HG03196 (cell line): ENCODE measurements at regions not wholly inside any gene's neighbourhood (a gene's known extent, or its start where the extent isn't known, plus 50 kb on each side); places are given as distances from the start of the nearest gene placed in this dataset.
"Not testable (repeated sequence)": the region's sequence is repeated elsewhere in the genome, so short reads cannot be mapped to it uniquely, and the experiment has no call there.

Experiments
- ATAC-seq: cut with Tn5 transposase; IDR thresholded peaks from one replicate; pipeline ENCODE4 v1.9.1; 2021; ENCODE audit not compliant: unreplicated experiment

GRCh38 chr6:144528743-144529425, 243.7 kb downstream of the UTRN start:
- no peak for ATAC-seq

- ATAC-seq, result no peak
Measured at GRCh38 chr6:144530118-144530517, 245.0 kb downstream of the UTRN start.

GRCh38 chr6:144532238-144532637, 247.1 kb downstream of the UTRN start:
- not testable (repeated sequence) for ATAC-seq

DNA sequence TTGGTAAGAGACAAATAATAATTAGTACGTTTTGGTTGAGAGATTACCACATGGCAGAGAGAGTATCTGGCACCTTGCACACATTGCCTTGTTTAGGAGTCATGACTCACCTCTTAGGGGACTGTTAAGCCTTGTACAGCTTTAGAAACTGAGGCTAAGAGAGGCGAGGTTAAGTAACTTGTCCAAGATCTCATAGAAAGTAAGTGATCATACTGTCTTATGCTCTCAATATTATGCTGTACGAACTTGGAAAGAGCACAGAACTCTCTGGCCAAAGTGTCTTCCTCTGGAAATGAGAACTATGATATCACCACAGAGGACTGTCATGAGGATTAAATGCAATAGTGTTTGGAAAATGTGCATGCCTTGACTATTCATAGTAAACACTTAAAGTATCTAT, 249.0 kb downstream of the UTRN start:
- no peak for ATAC-seq

- no peak for ATAC-seq
Measured at GRCh38 chr6:144535630-144536029, 250.5 kb downstream of the UTRN start.

GRCh38 chr6:144536079-144536478, 250.9 kb downstream of the UTRN start:
- no peak for ATAC-seq

- no peak for ATAC-seq
Measured at GRCh38 chr6:144543006-144543871, 258.1 kb downstream of the UTRN start.

- no peak for ATAC-seq
Measured at GRCh38 chr6:144544266-144544830, 259.2 kb downstream of the UTRN start.

DNA sequence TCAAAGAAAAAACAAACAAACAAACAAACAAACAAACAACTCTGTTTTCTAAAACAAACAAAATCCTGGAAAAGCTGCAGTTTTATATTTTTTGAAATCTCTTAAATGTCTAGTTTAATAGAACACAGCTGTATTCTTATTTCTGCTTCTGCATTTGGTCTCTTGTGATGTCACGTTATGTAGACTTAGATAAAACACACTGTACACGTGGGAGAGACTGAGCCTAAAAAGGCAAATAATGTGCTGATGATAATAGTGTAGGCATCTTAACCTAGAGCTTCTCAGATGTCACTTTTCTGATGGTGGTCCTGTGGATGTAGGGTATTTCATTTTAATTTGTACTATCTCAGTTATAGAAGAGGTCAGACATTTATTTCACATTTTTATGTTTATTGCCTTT, 261.7 kb downstream of the UTRN start:
- ATAC-seq, result no peak

DNA sequence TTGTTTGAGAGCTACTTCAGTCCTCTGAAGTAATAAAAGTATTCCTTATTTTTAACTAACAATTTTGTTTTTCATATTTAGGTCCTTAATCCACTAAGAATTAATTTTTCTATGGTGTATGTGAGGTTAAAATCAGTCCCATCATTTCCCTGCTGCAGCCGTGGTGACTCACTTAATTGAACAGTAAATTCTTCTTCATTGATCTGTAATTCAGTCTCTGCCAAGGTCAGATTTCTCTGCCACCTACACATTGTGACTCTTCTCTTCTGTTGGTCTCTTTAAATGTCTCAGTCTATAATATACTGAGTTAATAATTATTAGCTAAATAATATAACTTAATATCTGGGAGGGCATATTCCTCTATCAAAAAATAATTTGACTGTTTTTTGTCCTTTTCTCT, 262.3 kb downstream of the UTRN start:
- no peak for ATAC-seq

DNA sequence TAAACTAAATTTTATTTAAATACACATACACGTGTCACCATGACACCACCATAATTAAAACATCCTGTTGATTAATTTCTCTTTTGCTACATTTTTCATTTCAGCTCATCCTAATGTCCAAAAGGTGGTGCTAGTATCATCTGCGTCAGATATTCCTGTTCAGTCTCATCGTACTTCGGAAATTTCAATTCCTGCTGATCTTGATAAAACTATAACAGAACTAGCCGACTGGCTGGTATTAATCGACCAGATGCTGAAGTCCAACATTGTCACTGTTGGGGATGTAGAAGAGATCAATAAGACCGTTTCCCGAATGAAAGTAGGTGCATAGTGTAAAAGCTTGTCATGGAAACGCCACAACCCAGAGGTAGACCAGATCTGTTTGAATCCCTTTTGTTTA, 263.4 kb downstream of the UTRN start:
- no peak for ATAC-seq

GRCh38 chr6:144549837-144550747, 265.0 kb downstream of the UTRN start:
- no peak for ATAC-seq

DNA sequence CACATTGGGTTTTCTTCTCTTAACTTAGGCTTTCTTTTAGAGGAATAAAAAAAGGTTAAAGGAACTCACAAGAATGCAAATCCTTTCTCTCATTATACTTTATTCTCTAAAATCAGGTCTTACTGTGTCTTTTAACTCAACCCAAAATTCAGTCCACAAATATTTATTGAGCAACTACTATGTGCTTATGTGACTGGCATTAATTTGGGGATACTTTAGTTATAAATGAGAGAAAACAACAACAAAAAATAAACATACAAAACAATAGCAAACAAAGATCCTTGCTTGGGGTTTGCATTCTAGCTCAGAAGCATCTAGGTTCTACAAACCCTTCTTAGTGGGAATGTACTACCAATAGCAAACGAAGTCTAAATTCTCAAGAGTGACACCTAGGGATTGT, 266.2 kb downstream of the UTRN start:
- no peak for ATAC-seq

DNA sequence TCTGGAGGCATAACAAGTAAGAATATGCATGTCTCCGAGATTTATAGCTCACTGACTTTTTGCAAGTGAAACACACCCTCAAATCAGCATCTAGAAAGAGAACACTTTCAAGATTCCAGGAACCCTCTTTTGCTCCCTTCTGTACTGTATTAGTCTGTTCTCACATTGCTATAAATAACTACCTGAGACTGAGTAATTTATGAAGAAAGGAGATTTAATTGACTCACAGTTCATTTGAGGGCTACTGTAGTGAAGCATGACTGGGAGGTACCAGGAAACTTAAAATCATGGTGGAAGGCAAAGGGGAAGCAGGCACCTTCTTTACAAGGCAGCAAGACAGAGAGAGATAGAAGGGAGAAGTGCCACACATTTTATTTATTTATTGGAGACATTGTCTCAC, 269.9 kb downstream of the UTRN start:
- no peak for ATAC-seq

DNA sequence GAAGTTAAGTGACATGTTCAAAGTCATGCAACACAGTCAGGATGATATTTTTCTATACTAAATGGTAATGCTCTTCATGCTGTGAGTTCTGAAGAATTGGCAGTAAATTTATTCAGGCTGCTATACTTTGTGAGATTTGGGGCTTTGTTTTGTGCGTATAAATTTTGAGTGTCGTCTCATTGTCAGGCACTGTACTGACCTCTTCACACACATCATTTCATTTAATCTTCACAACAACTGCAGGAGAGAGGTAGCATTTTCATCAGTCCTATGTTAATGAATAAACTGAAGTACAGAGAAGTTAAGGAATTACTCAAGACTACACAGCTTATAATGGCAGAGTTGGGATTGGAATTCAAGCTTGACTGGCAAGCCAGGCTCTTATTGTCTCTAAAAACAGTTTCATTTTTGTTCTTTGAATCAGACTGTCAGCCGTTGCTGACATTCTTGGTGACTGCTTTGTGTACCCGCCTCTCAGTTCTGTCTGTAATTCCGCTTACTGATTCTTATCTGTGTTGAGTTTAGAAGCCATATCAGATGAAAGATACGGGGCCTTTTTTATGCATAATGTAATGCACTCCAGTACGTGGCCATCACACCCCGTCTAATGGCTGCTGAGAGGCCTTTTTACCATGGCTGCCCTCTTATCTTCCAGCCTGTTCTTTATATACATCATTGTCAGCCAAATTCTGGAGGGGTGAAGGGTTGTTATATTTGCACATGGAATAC, 274.9 kb downstream of the UTRN start:
- no peak for ATAC-seq

- ATAC-seq, result no peak
Measured at GRCh38 chr6:144561455-144562043, 276.4 kb downstream of the UTRN start.

- no peak for ATAC-seq
Measured at GRCh38 chr6:144564202-144564601, 279.1 kb downstream of the UTRN start.

DNA sequence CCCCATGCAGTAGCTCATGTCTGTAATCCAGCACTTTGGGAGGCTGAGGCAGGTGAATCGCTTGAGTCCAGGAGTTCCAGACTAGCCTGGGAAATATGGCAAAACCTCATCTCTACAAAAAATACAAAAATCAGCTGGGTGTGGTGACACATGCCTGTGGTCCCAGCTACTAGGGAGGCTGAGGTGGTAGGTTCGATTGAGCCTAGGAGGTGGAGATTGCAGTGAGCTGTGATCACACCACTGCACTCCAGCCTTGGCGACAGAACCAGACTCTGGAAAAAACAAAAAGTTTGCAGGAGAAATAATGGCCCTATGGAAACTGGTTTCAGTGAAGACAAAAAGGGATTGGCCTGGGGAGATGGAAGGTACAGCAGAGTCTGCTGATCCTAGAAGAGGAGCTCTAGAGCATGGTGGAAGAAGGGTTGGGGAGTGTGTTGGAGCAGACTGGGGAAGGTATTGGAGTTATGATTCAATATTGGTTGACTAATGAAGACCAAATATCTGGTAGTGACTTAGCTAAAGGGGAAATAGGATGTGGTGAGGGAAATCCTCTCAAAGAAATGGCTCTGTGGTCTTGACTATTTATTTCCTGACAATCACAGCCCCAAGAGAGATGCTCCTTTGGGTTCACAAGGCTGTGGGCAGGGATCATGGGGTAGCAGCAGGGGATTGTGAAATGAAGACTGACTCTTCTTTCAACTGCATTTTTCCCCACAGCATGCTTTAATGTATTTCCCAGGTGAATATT, 281.9 kb downstream of the UTRN start:
- no peak for ATAC-seq

DNA sequence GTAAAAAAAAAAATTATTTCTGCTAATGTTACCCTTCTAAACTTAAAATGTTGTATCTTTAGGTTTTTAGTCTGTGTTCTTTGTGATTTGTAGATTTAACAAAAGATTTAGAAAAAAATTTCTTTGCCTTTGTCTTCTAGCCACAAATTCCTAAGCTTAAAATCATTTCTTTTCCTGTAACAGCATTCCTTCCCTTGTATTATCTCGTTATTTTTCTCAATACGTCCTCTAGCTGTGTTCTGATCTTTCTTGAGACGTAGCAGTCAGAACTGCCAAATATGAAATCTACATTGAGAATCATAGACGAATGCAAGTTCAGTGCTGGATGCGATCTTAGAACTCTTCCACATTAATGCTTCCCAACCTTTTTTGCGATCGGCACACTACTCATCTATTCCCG, 283.1 kb downstream of the UTRN start:
- no peak for ATAC-seq
